Left kidney (tissue), 1 donor: ENCODE measurements at regions not wholly inside any gene's neighbourhood (a gene's known extent, or its start where the extent isn't known, plus 50 kb on each side); places are given as distances from the start of the nearest gene placed in this dataset.
A peak's percentile ranks its signal among the peaks of the same experiment; 100 is the strongest.

ENCODE experiments used
- DNase-seq: peaks from one replicate; pipeline ENCODE4 v3.0.0-alpha.2; 2013

DNA sequence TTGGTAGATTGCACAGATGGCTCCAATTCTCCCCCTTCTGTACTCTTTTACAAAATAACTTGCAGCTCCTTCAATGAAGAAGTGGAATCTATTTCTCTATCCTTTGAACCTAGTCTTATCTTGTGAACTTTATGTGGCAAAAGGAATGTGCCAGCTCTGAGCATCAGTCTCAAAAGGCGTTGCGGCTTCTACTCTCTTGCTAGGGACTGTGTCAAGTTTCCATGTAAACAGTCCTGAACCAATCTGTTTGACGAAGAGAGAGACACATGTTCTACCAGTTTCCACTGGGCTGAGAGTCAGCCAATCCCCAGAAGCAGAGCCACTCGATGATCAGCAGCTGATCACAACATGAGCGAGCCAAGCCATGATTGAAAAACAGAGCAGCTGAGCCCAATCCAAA, 439.7 kb upstream of the SETBP1 start:
- DNase-seq, result no peak

DNA sequence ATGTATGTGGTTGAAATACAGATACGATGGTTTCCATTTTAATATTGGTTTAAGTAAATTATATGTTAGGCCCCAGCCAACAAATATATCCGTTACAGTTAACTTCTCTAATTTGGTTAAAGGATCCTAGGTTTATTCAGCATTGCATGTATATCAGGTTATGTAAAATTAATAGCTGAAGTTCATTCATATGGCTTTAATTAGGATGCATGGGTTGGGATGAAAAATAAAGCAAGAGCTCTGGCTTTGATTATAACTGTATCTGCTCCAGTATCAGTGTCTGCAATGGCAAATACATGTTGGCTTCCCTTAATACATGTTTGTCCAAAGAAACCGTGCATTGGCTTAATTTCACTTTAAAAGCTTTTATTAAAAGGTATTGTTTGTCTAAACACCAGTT, 435.7 kb upstream of the SETBP1 start:
- DNase-seq, result no peak

DNA sequence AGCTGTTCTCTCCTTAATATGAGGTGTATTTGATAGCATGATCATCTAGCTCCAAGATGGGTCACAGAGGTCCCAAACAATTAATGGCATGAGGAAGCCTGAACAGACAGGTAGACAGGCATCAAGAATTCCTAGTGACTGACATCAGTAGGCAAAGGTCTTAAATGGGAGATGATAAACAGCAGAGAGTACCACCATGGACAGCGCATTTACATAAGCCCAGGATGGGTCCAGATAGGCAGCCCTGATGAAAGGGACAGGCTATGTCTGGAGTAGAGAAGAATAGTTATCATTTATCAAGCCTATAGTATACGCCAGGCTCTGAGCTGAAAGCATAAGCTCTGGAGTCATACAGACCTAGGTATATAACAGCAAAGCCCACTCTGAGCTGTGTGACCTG, 434.7 kb upstream of the SETBP1 start:
- no peak for DNase-seq

- DNase-seq, result no peak
Observed at GRCh38 chr18:44258086-44258485, 422.6 kb upstream of the SETBP1 start.

- DNase-seq, result no peak
Observed at GRCh38 chr18:44258576-44258975, 422.1 kb upstream of the SETBP1 start.

- no peak for DNase-seq
Observed at GRCh38 chr18:44259610-44260009, 421.1 kb upstream of the SETBP1 start.

DNA sequence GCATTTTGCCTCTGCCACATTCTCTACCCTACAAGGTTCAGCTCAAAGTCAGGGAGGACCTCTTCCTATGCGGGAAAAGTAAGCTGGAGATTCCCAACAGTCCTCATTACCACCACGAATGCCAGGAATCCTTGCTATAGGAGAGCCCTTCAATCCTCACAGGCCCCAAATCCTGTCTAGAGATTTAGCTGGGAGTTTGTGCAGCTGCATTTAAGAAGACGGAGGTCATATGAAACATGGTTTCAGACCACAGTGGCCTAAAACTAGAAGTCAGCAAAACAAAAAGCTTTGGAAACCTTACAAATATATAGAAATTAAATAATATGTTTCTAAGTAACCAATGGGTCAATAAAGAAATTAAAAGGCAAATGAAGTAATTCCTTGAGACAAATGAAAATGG, 415.3 kb upstream of the SETBP1 start:
- DNase-seq, result no peak

- no peak for DNase-seq
Observed at GRCh38 chr18:44273298-44273697, 407.4 kb upstream of the SETBP1 start.

GRCh38 chr18:44280479-44280878, 400.2 kb upstream of the SETBP1 start:
- DNase-seq, result no peak

DNA sequence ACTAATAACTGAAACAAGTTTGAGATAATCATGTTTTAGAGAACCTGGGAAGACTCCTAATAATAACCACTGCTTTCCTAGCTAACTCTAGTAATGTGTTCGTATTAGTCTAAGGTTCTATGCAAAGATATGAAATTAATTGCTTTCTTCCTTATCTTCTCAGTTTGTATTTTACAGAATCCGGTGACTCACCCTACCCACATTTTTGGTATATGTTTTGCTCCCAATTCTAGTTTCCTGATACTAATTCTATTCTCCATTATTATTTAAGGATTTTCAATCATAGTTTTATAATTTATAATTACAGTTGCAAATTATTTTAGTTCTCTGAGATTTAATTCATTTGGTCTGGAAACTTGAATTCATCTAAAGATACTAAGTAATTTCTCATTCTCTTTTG, 394.6 kb upstream of the SETBP1 start:
- no peak for DNase-seq

- no peak for DNase-seq
Observed at GRCh38 chr18:44290366-44290977, 390.2 kb upstream of the SETBP1 start.

- DNase-seq, result no peak
Observed at GRCh38 chr18:44298566-44298965, 382.1 kb upstream of the SETBP1 start.

GRCh38 chr18:44309185-44309584, 371.5 kb upstream of the SETBP1 start:
- DNase-seq, result no peak

DNA sequence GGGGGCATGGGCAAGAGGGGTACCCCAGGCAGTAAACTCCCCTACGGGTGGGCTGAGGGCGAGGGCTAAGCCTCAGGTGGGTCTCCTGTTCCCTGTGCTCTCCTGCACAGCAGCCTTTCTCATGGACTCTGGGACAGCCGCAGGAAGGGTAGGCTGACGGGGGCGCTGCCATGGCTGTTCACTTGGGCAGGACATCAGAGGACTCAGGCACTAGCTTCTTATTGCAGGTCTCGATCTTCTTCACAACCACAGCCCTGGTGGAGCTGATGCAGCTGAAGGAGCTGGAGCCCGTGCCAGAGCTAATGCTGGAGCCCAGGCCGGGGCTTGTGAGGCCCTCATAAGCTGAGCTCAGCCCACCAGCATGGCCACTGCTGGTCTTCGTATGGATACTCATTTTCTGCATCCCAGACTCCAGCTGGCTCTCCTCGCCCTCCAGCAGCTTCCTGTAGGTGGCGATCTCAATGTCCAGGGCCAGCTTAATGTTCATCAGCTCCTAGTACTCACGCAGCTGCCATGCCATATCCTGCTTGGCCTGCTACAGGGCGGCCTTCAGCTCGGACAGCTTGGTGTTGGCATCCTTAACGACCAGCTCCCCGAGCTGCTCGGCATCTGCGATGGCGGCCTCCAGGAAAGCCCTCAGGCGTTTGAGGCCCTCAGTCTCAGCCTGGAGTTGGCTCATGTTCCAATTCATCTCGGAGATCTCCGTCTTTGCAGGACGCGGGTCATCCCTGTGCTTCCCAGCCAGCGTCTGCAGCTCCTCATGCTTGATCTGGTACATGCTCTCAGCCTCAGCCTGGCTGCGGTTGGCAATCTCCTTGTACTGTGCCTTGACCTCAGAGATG, 359.8 kb upstream of the SETBP1 start:
- DNase-seq, result no peak

DNA sequence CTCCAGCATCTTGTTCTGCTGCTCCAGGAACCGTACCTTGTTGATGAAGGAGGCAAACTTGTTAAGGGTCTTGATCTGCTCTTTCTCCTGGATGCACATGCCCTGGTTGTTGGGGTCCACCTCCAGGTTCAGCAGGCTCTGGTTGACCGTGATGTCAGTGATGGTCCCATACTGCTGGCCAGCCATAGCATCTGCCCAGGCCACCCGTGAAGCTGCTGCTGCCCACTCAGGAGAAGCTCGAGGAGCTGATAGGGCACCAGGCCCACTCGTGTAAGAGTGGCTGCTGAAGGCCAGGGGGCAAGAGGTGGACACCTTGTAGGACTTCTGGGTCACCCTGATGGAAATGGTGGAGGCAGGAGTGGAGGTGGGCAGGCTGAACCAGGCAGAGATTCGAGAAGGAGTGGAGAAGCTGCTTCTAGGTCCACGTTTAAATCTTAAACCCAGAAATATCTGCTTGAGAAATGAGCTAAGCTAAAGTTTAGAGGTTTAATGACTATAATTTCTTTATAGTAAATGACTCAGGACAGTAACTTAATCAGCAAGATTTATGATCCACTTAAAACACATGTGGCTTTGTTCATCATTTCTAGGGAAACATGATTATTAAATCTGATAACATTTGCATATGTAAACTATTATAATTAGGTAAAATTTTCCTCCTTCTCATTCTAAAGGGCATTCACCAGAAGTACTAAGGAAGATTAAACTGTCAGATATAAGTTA, 358.7 kb upstream of the SETBP1 start:
- no peak for DNase-seq

- DNase-seq, result no peak
Observed at GRCh38 chr18:44323125-44323524, 357.6 kb upstream of the SETBP1 start.

DNA sequence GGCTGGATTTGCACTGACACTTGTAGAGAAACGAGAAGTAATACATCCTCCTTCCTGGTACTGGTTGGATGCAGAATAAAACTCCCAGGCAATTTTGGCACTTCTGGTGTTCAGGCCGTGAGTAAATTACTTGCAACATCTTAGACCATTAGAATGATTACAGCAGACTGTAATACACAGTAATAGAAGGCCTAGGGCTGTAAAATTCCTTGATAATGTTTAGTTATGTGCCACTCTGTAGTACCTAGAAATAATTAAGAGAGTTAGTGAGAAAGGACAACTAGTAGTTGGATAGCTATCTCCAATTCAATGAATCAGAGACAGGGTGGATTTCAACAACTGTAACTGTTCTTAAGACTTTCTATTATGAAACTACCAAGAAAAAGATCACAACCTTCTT, 356.3 kb upstream of the SETBP1 start:
- DNase-seq, result no peak

- peak; percentile 53 for DNase-seq
Observed at GRCh38 chr18:44325903-44326635, 354.6 kb upstream of the SETBP1 start.

- DNase-seq, result no peak
Observed at GRCh38 chr18:44331656-44332570, 348.8 kb upstream of the SETBP1 start.

DNA sequence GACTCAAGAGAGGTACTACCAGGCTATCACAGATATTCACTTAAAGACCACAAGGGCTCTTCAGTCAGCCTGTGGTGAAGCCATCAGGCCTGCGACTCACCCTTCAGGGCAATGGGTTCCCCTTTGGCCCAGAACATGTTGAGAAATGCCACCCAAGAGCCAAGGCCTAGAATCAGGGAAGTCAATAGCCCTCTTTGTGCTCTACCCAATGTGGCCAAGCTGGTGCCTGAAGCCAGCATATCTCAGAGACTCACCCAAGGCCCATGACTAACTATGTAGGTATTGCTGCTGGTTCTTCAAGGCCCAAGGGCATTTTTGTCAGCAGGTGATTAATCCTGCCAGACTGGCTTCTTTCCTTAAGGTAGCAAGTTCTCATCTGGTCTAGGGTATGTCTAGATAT, 338.9 kb upstream of the SETBP1 start:
- no peak for DNase-seq

DNA sequence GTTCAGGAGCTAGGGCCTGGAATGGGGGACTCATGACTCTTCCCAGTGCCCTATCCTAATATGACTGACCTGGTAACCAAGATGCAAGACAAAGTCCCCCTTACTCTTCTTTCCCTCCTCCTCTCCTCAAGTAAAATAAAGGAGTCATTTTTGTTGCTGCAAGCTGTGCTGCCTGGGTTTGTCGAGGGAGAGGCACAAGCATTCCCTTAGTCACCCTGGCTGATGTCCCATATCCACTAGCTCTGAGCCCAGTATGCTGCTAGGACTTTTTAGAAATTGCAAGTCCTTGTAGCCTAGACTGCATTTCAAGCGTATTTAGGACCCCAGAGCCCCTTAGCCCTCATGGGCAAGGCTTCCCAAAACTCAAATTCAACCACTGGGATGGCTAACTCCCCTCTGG, 338.5 kb upstream of the SETBP1 start:
- DNase-seq, result no peak
